ENCODE measurements at regions not wholly inside any gene's neighbourhood (a gene's known extent, or its start where the extent isn't known, plus 50 kb on each side); places are given as distances from the start of the nearest gene placed in this dataset.
"Not testable (repeated sequence)": the region's sequence is repeated elsewhere in the genome, so short reads cannot be mapped to it uniquely, and the experiment has no call there.

DNA sequence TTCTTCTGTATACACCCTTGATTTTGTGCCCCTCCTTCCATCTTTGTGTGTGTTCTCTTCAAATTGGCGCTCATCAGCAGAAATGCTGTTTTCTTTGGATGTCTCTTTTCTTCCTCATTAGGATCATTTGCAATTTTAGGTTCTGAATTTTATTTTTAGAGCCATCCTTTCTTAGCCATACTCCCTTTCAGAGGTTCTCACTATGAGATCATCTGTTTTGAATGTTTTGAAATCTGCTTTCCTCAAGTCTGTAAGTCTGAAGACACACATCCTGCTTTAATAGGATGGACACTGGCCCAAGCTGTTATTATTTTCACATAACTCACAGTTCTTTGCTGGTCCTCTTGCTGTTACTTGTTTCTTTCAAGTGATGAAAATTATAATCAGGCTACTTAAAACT is 124.8 kb downstream of the BDH1 start:
- no peak for DNase-seq (ENCODE audit: low spot score)

DNA sequence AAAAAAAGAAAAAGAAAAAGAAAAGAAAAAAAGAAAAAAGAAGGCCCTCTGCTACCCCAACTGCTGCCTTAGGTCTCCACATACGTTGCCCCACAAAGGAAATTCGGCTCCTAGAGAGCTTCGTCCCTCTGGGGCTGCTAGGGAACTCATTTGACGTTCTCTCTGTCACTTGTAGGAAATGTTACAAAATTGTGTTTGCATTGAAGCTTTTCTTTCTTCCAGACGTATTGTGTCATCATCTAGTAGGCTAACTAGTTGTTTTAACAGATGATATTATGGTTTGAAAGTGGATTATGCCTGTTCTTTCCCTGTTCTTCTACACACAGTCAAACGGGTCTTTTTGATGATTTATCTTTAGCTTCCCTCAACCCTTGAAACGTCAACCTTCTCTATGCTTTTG is 125.3 kb downstream of the BDH1 start:
- DNase-seq (ENCODE audit: low spot score), result no peak

DNA sequence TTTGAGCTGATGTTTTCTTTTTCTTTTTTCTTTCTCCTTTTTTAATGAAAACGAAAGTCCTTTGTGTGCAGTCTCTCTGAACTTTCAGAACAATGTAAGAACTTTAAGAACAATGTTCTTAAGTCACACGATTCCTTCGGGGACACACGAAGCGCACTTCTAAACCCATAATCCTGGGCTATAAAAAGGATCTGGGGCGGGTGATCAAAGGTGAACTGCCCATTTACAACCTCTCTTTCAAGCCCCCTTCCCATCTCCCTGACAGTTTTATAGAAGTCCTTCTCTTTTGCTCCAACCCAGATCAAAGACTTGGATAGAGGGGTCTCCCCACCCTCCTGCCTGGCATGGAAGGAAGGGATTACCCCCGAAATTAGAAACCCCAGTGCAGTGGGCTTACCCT is 126.8 kb downstream of the BDH1 start:
- DNase-seq (ENCODE audit: low spot score), result no peak

DNA sequence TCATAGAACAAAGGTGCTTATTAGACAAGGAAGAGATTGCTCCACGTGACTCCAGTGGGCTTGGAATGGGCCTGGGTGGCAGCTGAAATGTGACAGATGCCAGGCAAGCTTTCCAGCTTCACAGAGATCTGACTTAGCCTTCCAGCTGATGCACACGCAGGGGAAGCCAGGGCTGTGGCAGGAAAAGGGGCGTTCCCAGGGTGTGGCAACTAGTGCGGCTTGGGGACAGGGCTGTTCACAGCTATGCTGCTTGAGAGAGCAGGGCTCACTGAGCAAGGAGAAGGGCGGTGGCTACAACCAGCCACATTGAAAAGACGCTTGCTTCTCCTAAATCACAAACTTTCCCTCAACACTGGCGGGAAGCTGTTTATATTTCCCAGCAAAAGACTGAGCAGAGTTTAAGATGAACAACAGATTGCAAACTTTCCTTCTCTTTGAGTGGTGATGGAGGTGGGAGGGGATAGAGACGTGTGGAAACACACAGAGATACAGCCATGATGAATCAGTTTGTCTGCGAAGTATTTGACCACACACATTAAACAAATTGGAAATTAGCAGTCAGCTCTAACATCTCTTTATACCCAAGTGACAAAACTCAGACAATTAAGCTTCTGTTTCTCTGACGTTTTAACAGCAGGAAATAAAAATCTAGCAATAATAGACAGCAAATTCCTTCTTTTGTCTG is 127.5 kb downstream of the BDH1 start:
- DNase-seq (ENCODE audit: low spot score), result peak; percentile 27

DNA sequence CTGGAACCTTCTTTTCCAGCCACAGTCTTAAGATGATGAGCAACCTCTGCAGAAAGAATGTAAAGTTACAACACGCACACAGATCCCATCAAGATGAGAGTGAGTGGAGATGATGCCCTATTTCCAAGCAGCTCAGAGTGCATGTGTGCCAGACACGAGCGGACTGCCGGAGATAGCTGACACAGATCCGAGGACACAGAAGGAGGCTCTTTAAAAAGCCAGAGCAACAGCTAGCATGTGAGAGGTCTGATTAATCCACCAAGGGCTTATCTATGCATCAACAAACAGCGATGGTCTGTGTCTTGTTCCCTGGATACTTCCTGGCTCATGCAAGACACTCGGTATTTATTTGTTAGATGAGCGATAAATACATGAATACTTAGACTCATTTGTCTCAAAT is 128.6 kb upstream of the DLG1 start:
- DNase-seq (ENCODE audit: low spot score), result no peak

DNA sequence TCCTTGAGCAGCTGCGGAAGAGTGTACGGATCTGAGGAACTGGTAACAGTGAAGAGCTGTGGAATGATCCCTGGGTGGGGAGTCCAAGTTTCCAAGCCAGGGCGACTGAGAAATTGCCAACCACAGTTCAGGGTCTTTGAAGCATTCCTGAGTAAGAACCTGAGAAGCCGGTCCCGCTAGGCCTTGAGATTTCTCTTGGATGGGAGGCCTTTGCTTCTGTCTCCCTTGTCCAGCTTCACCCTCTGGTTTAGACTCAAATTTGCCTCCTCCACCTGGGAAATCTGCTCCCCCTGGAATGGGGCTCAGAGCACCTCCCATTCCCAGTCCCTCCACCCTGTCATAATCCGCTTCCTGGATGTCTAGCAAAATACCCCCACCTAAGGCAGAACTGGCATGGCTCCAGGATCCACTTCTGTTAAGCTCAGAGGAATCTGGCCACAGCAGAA is 127.7 kb upstream of the DLG1 start:
- no peak for DNase-seq (ENCODE audit: low spot score)

DNA sequence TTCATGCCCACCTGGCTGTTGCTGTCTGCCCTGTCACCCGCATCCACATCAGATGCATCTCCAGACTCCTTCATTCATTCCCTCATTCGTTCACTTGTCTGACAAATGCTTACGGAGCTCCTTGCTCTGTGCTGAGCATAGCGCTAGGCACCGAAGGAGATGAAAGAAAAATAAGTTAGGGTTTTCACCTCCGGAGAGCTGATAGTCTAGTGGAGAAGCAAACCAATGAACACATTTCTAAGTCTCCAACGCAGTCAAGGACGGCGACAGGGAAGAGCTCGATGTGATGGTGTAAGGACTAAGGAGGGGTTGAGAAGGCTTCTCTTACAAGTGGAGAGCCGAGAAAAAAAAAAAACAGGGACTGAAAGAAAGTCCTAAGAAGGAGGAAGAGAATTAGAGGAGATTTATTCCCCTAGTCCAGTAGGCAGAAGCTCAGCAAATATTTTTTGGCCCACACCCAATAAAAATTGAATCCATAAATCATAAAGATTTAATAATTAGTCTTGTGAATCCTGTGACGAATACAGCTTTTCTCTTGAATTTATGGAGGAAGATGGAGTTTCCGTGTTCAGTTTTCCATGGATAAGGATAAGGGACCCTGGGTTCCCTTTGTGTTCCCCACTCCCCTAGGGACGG is 127.2 kb upstream of the DLG1 start:
- DNase-seq (ENCODE audit: low spot score), result no peak

DNA sequence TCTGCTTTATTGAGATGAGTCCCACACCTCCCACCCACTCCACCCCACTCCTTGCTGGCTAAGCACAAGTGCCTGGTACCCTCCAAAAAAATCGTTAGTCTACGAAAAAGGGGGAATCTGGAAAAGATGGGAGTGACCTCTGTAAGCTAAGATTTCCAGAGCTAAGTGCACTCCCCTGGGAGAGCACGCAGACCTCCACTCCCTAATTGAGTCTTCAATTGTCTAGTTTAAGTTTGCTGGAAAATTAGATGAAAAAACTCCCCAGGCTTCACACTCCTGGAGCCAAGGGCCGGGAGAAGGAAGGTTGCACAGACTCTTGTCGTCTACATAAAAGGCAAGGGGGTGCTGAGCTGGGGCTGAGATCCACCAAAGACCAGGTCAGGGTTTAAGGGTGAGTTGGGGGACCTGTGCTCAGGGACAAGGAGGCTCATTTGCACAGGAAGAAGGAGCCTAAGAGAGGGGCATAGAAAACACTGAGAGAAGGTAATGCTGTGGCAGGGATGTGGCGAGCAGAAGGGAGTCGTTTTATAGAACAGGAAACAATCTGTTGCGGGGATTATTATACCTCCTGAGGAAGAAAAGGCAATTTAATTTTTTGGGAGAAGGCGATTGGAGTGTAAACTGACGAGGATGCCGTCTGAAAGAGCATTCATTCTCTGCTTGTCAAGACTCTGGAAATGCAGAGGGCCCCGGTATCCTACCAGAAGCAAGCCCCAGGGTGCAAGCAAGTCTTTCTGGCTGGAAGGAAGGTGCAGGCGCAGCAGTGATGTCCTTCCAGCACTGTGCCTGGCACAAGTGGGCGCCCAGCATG is 126.5 kb upstream of the DLG1 start:
- no peak for DNase-seq (ENCODE audit: low spot score)

DNA sequence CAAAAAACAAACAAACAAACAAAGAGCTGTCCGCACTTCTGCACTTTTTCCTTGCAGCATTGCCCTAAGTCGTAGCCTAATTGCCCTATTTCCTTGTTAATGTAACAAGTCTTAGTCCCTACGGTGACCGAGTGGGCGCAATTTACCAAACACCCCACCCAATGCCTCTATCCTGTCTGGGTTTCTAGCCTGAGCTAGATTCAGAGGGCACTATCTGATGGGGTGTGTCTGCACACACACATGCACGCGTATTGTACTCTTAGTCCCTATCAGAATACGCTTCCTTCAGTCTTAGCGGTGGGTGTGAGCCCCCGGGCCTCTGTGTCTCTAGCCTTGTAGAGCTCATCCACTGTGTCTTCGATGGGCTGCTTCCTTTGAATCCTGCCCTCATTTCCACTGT is 125.9 kb upstream of the DLG1 start:
- DNase-seq (ENCODE audit: low spot score), result no peak

DNA sequence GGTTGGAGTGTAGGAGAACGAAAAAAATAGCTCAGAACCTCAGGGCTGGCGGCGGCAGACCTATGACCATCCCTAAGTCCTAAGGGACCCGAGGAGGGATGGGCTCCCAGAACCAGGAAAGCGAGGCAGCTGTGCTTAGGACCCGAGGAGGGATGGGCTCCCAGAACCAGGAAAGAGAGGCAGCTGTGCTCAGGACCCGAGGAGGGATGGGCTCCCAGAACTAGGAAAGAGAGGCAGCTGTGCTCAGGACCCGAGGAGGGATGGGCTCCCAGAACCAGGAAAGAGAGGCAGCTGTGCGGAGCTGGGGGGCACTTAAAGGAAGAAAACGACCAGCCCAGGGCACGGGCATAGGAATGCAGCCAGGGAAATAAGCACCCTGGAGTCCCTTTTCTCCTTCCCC is 125.0 kb upstream of the DLG1 start:
- no peak for DNase-seq (ENCODE audit: low spot score)

DNA sequence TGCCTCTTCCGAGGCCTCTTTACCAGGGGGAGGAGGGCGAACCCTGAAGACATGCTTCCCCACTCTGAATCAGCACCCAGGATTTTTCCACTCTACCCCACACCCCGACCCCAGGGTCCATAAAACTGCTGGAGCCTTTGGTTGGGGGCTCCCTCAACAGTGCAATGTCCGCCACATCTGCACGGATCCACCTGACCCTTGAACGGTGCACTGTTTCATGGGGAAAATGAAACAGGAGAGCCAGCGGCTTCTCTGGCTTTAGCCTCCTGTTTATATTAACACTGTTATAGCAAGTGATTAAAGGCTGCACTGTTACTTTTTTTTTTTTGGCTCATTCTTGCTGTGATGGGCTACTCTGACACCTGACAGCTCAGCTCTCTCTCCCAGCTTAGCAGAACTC is 124.1 kb upstream of the DLG1 start:
- DNase-seq (ENCODE audit: low spot score), result no peak

DNA sequence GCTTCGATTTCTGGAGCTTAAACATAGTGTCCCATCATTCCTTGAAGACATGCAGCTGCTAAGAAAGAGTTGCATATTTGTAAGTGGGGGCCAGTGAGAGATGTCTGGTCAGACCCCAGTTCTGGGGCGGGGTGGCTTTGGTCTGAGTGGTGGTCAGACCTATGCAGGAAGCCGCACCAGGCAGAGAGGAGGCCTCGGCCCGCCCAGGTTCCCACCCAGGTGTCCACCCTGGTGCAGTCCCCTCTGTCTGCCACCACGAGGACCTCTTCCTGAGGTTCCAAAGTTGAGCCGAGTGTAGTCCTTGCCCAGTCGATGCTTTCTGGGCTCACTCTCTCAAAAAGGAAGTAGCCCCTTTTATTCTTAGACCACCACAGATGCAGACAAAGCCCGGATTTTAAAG is 122.6 kb upstream of the DLG1 start:
- no peak for DNase-seq (ENCODE audit: low spot score)

DNA sequence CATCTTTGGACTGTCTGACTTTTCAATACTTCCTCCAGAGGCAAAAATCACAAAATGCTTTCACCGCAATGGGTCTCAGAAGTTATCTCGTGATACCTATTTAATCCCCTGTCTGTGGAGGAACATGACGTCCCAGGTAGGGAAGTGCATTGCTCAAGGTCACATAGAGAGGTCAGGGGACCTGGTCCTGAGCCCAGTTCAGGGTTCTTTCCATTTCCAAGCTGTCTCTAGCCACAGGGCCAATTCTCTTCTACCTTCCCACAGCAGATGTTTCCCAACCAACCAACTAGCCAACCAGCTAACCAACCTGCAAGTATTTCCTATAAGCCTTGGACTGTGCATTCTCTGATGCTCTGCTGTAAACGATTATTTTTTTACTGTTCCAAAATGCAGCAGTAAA is 122.2 kb upstream of the DLG1 start:
- no peak for DNase-seq (ENCODE audit: low spot score)

DNA sequence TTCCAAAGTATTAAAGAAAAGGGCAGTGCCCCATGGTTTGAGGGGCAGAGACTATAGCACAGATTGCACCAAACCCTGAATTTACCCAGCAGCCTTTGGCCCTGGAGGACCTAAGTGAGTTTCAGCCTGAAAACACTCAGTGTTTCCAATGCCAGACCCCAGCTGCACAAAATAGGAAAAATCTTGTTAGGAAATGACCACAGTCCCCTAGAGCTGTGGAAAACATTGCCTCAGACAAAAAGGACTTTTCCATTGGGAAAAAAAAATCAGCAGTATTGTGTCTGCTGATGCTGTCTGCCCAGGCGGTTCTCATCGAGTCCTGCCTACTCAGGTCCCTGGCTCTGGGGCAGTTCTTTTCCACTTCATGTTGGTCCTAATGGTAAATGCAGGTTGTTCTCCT is 121.7 kb upstream of the DLG1 start:
- no peak for DNase-seq (ENCODE audit: low spot score)

DNA sequence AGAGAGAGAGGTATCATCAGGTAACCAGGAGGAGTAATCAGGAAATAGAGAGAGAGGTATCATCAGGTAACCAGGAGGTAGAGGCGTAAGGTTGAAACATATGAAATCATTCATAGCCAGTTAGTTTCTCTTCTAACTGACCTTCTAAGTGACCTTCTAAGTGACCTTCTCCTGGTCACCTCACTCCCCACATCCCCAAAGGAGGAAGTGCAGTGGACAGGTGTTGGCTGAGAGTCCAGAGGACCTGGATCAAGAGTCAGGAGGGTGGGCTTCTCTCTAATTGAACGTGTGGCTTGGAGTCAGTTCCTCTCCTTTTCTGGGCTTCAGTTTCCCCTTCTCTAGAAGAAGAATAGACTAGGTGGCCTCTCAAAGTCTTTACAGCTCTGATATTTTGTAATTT is 121.3 kb upstream of the DLG1 start:
- no peak for DNase-seq (ENCODE audit: low spot score)

DNA sequence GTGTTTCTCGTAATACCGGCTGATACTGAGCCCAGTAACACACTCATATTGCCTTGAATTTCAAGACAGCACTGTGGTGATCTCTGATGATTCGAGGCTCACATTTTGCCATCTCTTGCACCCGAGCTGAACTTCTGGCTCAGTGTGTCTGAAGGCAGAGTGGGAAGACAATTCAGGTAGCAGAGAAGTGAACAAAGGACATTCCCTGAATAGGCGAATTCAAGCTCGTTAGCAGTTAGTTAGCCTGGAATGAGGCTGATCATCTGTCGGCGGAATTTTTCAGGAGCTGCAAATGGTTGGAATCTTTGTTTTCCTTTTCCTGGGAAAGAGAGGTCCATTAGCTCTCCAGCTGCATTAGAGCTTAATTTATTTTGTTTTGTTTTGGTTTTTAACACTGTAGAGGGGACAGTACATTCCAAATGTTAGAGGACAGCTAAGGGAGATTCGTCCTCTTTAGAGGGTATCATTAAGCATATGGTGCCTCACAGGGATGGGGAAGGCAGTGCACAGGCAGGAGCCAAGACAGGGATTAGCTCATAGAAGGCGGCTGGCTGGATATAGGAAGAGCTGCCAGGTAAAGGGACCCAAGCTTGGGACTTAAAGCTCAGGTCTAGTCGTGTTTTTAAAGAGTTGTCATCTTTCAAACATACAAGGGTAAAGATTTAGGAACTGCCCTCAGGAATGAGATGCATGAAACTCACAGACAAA is 119.7 kb upstream of the DLG1 start:
- no peak for DNase-seq (ENCODE audit: low spot score)

DNA sequence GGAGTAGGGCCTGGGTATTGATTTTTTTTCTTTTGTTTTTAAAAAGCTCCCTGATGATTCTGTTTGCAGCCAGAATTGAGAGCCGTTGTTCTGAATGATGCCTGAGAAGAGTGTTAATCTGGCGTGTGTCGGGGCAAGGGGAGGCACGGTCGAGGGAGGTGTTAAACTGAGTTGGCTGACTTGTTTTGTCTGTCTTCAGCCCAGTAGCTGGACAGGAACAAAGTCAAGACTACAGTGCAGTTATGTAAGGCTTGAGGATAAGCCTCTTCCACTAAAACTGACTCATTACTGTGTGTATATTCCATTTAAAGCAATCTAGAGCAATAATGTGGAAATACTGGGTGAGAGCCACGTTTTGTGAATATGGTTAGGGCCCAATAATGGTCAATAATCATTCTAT is 119.0 kb upstream of the DLG1 start:
- DNase-seq (ENCODE audit: low spot score), result no peak

DNA sequence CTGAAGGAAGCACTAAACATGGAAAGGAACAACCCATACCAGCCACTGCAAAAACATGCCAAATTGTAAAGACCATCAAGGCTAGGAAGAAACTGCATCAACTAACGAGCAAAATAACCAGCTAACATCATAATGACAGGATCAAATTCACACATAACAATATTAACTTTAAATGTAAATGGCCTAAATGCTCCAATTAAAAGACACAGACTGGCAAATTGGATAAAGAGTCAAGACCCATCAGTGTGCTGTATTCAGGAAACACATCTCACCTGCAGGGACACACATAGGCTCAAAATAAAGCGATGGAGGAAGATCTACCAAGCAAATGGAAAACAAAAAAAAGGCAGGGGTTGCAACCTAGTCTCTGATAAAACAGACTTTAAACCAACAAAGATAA is 113.5 kb upstream of the DLG1 start:
- not testable (repeated sequence) for DNase-seq (ENCODE audit: low spot score)

DNA sequence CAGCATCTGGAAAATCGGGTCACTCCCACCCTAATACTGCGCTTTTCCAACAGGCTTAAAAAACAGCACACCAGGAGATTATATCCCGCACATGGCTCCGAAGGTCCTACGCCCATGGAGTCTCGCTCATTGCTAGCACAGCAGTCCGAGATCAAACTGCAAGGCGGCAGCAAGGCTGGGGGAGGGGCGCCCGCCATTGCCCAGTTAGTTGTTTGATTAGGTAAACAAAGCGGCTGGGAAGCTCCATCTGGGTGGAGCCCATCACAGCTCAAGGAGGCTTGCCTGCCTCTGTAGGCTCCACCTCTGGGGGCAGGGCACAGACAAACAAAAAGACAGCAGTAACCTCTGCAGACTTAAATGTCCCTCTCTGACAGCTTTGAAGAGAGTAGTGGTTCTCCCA is 111.8 kb upstream of the DLG1 start:
- DNase-seq (ENCODE audit: low spot score), result not testable (repeated sequence)

DNA sequence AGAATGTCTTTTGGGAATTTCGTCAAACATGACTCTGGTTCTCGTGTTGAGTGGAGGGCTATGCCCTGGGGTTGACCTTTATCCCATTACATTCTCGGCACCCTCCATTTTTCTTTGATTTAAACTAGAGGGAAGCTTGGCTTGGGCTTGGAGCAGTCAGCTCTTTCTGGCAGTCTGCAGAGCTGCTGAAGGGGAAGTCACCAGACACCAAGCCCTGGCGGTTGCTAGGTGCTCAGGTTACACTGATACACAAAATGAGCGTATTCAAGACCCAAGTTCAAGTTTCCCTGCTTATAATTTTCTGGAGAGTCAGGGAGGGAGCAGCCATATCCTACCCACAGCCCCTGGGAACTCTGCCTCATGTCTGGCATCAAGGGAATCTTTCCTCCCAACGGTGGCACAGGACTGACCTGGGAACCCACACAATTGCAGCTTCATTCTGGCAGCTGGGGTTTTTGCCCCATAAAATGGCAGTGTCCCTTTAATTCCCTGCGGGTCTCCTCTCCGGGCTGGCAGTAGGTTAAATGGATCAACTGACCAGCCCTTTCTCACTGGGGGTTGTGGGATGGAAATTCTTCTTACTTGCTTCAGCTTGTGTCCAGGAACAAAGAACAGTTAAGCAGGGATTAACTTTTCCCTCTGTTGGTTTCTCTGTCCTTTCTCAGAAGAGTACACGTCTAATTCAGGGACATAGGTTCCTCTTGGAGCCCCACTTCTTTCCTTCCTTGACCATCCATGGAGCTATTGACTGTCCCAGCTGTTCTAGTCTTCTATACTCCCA is 110.0 kb upstream of the DLG1 start:
- DNase-seq (ENCODE audit: low spot score), result no peak

DNA sequence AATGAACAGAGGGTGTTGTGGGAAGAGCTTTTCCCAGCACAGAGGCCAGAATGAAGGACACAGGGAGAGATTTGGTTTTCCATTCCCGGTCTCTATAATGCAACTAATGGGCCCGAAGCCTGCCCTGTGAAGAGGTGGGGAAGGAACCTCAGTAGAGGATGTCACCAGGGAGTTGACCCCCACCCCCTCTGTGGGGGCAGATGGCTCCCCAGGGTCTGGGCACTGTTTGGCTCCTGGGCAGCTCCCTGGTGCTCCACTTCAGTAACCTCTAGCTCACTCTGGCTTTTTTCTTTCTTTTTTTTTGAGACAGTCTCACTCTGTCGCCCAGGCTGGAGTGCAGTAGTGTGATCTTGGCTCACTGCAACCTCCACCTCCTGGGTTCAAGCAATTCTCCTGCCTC is 109.1 kb upstream of the DLG1 start:
- no peak for DNase-seq (ENCODE audit: low spot score)

DNA sequence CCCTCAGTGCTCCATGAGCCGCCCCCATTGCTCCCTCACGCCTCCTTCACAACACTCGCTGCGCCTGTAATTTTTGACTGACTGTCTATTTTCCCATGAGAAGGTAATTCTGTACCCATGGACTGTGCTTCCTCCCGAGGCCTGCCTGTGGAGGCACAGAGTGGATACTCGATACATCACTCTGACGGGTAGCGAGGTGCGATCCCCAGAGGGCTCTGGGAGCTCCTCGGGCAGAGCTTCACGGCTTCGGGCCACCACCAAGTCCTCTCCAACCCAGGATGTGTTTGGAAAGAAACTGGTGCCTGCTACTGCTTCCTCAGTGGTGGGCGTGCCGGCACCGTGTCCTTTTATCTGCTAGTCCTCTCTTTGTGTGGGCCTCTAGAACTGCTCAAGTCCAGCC is 108.6 kb upstream of the DLG1 start:
- DNase-seq (ENCODE audit: low spot score), result no peak

All from CD4-positive, alpha-beta T cell treated with Interleukin-2 at 100 ng/mL for 4 hours (primary cell).